ENCODE measurements at regions not wholly inside any gene's neighbourhood (a gene's known extent, or its start where the extent isn't known, plus 50 kb on each side); places are given as distances from the start of the nearest gene placed in this dataset.

GRCh38 chr9:89849096-89849495 lies 244.3 kb downstream of the GADD45G start:
- TF ChIP-seq CTCF (IDR thresholded peaks at IDR 0.05; ENCODE audit: low read length) (no peak), EZH2 (IDR thresholded peaks at IDR 0.05; ENCODE audit: borderline replicate concordance, low read length) (no peak)
- Histone ChIP-seq H3K36me3 (ENCODE audit: insufficient read depth, low read length) (no peaks in the 10 kb centered on the region), H2AFZ (ENCODE audit: low read length) (no peak overlapping the region)

GRCh38 chr9:89850153-89850552 lies 245.3 kb downstream of the GADD45G start:
- Histone ChIP-seq H3K9ac (ENCODE audit: low read length) (no peak overlapping the region), H3K27ac (ENCODE audit: low read depth, low read length, poor library complexity, severe bottlenecking) (no peak overlapping the region), H4K20me1 (ENCODE audit: insufficient read depth, low read length) (no peaks in the 10 kb centered on the region), H2AFZ (ENCODE audit: low read length) (no peak overlapping the region), H3F3A (ENCODE audit: insufficient read depth, low read length) (no peaks in the 10 kb centered on the region), H3K4me2 (ENCODE audit: low read length) (no peak overlapping the region), H3K27me3 (ENCODE audit: insufficient read depth, low read length) (no peaks in the 10 kb centered on the region), H3K9me2 (ENCODE audit: low read depth, low read length) (no peaks in the 10 kb centered on the region), H3K4me1 (ENCODE audit: insufficient read depth, low read length, severe bottlenecking) (no peaks in the 10 kb centered on the region), H3K36me3 (ENCODE audit: insufficient read depth, low read length) (no peaks in the 10 kb centered on the region), H3K4me3 (ENCODE audit: low read depth, low read length, poor library complexity, severe bottlenecking) (no peak overlapping the region), H3K79me2 (ENCODE audit: insufficient read depth, low read length) (no peaks in the 10 kb centered on the region), H3K9me3 (ENCODE audit: low read length) (no peaks in the 10 kb centered on the region)
- TF ChIP-seq CTCF (IDR thresholded peaks at IDR 0.05; ENCODE audit: low read length) (no peak), EZH2 (IDR thresholded peaks at IDR 0.05; ENCODE audit: borderline replicate concordance, low read length) (no peak)

More at GRCh38 chr9:89849096-89849495, 244.3 kb downstream of the GADD45G start:
- no peak overlapping the region for H3K4me2 ChIP-seq (ENCODE audit: low read length)
- no peaks in the 10 kb centered on the region for H3K27me3 ChIP-seq (ENCODE audit: insufficient read depth, low read length)
- H3K79me2 ChIP-seq (ENCODE audit: insufficient read depth, low read length), result no peaks in the 10 kb centered on the region
- no peaks in the 10 kb centered on the region for H4K20me1 ChIP-seq (ENCODE audit: insufficient read depth, low read length)
- no peaks in the 10 kb centered on the region for H3K9me2 ChIP-seq (ENCODE audit: low read depth, low read length)
- H3K4me1 ChIP-seq (ENCODE audit: insufficient read depth, low read length, severe bottlenecking), result no peaks in the 10 kb centered on the region
- H3K9me3 ChIP-seq (ENCODE audit: low read length), result no peaks in the 10 kb centered on the region
- H3F3A ChIP-seq (ENCODE audit: insufficient read depth, low read length), result no peaks in the 10 kb centered on the region
- no peak overlapping the region for H3K27ac ChIP-seq (ENCODE audit: low read depth, low read length, poor library complexity, severe bottlenecking)
- H3K9ac ChIP-seq (ENCODE audit: low read length), result no peak overlapping the region
- H3K4me3 ChIP-seq (ENCODE audit: low read depth, low read length, poor library complexity, severe bottlenecking), result no peak overlapping the region

GRCh38 chr9:89850631-89851325 lies 246.0 kb downstream of the GADD45G start:
- Histone ChIP-seq H2AFZ (ENCODE audit: low read length) (no peak overlapping the region), H3K27ac (ENCODE audit: low read depth, low read length, poor library complexity, severe bottlenecking) (no peak overlapping the region), H3K4me2 (ENCODE audit: low read length) (no peak overlapping the region), H4K20me1 (ENCODE audit: insufficient read depth, low read length) (no peaks in the 10 kb centered on the region), H3K4me3 (ENCODE audit: low read depth, low read length, poor library complexity, severe bottlenecking) (no peak overlapping the region), H3K9ac (ENCODE audit: low read length) (no peak overlapping the region), H3F3A (ENCODE audit: insufficient read depth, low read length) (no peaks in the 10 kb centered on the region), H3K4me1 (ENCODE audit: insufficient read depth, low read length, severe bottlenecking) (no peaks in the 10 kb centered on the region), H3K36me3 (ENCODE audit: insufficient read depth, low read length) (no peaks in the 10 kb centered on the region), H3K27me3 (ENCODE audit: insufficient read depth, low read length) (no peaks in the 10 kb centered on the region), H3K9me2 (ENCODE audit: low read depth, low read length) (no peaks in the 10 kb centered on the region), H3K9me3 (ENCODE audit: low read length) (no peaks in the 10 kb centered on the region), H3K79me2 (ENCODE audit: insufficient read depth, low read length) (no peaks in the 10 kb centered on the region)
- no peak for TF ChIP-seq EZH2 (IDR thresholded peaks at IDR 0.05; ENCODE audit: borderline replicate concordance, low read length)
- TF ChIP-seq CTCF (IDR thresholded peaks at IDR 0.05; ENCODE audit: low read length), result no peak

All from OCI-LY1 (cell line).